ENCODE measurements at regions not wholly inside any gene's neighbourhood (a gene's known extent, or its start where the extent isn't known, plus 50 kb on each side); places are given as distances from the start of the nearest gene placed in this dataset.

DNA sequence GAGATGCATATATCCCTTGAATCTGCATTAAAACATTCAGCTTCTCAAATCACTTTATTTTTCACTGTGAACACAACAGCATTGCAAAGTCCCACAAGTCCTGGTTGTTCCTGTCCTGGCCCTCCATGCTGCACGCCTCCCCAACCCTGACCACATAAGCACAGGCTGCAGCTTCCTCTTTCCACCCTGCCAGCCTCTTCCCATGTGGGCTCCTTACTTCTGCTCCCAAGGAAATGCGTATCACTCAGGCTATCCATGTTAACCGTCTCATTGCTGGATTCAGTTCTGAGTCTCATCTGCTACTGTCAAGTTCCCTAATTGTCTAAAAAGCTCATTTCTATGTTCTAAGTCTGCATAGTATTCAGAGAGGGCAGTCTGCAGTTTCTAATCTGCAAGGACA is 89.7 kb upstream of the ZPBP start:
- Histone ChIP-seq H3K9me3 (replicated peaks in 1 of 2; ENCODE audit: control insufficient read depth in 1 of 2, insufficient read depth in 1 of 2, low read length in 2 of 2) (no peaks in the 10 kb centered on the region), H3K4me3 (replicated peaks in 1 of 3; ENCODE audit: low read depth in 2 of 3, low read length in 3 of 3) (no peak overlapping the region), H4K20me1 (ENCODE audit: insufficient read depth, low read length) (no peaks in the 10 kb centered on the region), H2AFZ (ENCODE audit: insufficient read depth, low read depth, low read length, poor library complexity, severe bottlenecking) (no peak overlapping the region), H3K79me2 (ENCODE audit: insufficient read depth, low read length) (no peaks in the 10 kb centered on the region), H3K4me2 (replicated peaks; ENCODE audit: extremely low read depth, low read length, poor library complexity, severe bottlenecking) (peak overlapping the region; percentile 26), H3K27ac (ENCODE audit: low read depth in 1 of 2, low read length in 2 of 2) (no peak overlapping the region), H3K27me3 (ENCODE audit: control insufficient read depth in 2 of 2, insufficient read depth in 2 of 2, low read length in 2 of 2) (no peaks in the 10 kb centered on the region), H3K9ac (ENCODE audit: insufficient read depth, low read length, poor library complexity, severe bottlenecking) (no peak overlapping the region), H3K36me3 (replicated peaks in 1 of 2; ENCODE audit: control insufficient read depth in 1 of 2, insufficient read depth in 2 of 2, low read length in 2 of 2) (no peaks in the 10 kb centered on the region), H3K4me1 (ENCODE audit: control insufficient read depth in 1 of 2, insufficient read depth in 2 of 2, low read length in 2 of 2) (peaks cover 55 to 64% of the 10 kb centered on the region in 2 donors)
- intact Hi-C loops (cut with micrococcal nuclease), result no loop called here
- TF ChIP-seq, protein P1, sequence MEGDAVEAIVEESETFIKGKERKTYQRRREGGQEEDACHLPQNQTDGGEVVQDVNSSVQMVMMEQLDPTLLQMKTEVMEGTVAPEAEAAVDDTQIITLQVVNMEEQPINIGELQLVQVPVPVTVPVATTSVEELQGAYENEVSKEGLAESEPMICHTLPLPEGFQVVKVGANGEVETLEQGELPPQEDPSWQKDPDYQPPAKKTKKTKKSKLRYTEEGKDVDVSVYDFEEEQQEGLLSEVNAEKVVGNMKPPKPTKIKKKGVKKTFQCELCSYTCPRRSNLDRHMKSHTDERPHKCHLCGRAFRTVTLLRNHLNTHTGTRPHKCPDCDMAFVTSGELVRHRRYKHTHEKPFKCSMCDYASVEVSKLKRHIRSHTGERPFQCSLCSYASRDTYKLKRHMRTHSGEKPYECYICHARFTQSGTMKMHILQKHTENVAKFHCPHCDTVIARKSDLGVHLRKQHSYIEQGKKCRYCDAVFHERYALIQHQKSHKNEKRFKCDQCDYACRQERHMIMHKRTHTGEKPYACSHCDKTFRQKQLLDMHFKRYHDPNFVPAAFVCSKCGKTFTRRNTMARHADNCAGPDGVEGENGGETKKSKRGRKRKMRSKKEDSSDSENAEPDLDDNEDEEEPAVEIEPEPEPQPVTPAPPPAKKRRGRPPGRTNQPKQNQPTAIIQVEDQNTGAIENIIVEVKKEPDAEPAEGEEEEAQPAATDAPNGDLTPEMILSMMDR (IDR thresholded peaks at IDR 0.05), result no peak
- Mint-ChIP-seq H3K9me3 (no peaks in the 10 kb centered on the region), H3K36me3 (no peaks in the 10 kb centered on the region), H3K27me3 (ENCODE audit: low read depth in 3 of 3) (peaks cover 0 to 3% (median 0%) of the 10 kb centered on the region in 3 donors), H3K4me1 (peaks cover 55% of the 10 kb centered on the region), H3K27ac (peak overlapping the region in 6 of 7 donors; percentile 4 to 87 (median 79)), H3K4me3 (peak overlapping the region in 1 of 2 donors; percentile 7)
- peak; percentile 40 to 67 (median 49) for DNase-seq
- WGBS (ENCODE audit: insufficient coverage), result 0% methylated on average over 3 of the region's 3 CpGs

DNA sequence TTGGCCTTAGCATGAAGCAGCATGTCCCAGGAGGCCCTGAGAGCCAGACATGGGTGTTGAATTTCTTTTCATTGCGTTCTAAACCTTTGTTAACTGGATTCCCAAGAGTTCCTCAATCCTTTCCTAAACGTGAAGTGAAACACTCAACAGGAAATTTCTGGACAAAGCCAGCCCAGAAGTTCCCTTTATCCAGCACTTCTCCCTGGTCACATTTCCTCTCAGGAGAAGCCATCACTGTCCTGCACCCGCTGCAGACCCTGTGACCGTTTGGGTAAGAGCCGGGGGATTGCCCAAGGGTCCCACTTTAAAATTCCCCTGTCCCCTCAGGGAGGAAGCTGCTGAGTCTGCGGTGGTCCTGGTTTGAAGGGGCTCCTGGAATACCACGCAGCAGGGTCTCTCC is 88.0 kb upstream of the ZPBP start:
- no peaks in the 10 kb centered on the region for H3K27me3 ChIP-seq (ENCODE audit: control insufficient read depth in 2 of 2, insufficient read depth in 2 of 2, low read length in 2 of 2)
- Mint-ChIP-seq H3K4me1 (peaks cover 53% of the 10 kb centered on the region), H3K27ac (no peak overlapping the region), H3K36me3 (no peaks in the 10 kb centered on the region), H3K27me3 (ENCODE audit: low read depth in 3 of 3) (peaks cover 0 to 3% (median 0%) of the 10 kb centered on the region in 3 donors), H3K4me3 (no peak overlapping the region), H3K9me3 (no peaks in the 10 kb centered on the region)
- no peaks in the 10 kb centered on the region for H3K36me3 ChIP-seq (replicated peaks in 1 of 2; ENCODE audit: control insufficient read depth in 1 of 2, insufficient read depth in 2 of 2, low read length in 2 of 2)
- H2AFZ ChIP-seq (ENCODE audit: insufficient read depth, low read depth, low read length, poor library complexity, severe bottlenecking), result no peak overlapping the region
- TF ChIP-seq, protein P1 (IDR thresholded peaks at IDR 0.05), result no peak
- no peaks in the 10 kb centered on the region for H3K79me2 ChIP-seq (ENCODE audit: insufficient read depth, low read length)
- H3K9ac ChIP-seq (ENCODE audit: insufficient read depth, low read length, poor library complexity, severe bottlenecking), result no peak overlapping the region
- H4K20me1 ChIP-seq (ENCODE audit: insufficient read depth, low read length), result no peaks in the 10 kb centered on the region
- 0% methylated on average over 5 of the region's 7 CpGs for WGBS (ENCODE audit: insufficient coverage)
- intact Hi-C loops (cut with micrococcal nuclease), result no loop called here
- no peak for DNase-seq
- no peaks in the 10 kb centered on the region for H3K9me3 ChIP-seq (replicated peaks in 1 of 2; ENCODE audit: control insufficient read depth in 1 of 2, insufficient read depth in 1 of 2, low read length in 2 of 2)
- no peak overlapping the region for H3K27ac ChIP-seq (ENCODE audit: low read depth in 1 of 2, low read length in 2 of 2)
- peaks cover 51 to 57% of the 10 kb centered on the region in 2 donors for H3K4me1 ChIP-seq (ENCODE audit: control insufficient read depth in 1 of 2, insufficient read depth in 2 of 2, low read length in 2 of 2)
- no peak overlapping the region for H3K4me3 ChIP-seq (replicated peaks in 1 of 3; ENCODE audit: low read depth in 2 of 3, low read length in 3 of 3)
- no peak overlapping the region for H3K4me2 ChIP-seq (replicated peaks; ENCODE audit: extremely low read depth, low read length, poor library complexity, severe bottlenecking)
